GM23248 (cell line): ENCODE measurements at regions not wholly inside any gene's neighbourhood (a gene's known extent, or its start where the extent isn't known, plus 50 kb on each side); places are given as distances from the start of the nearest gene placed in this dataset.

Source experiments
- EZH2 ChIP-seq: fragments of 200-600 bp; sonication (generic); IDR thresholded peaks from 2 replicates; pipeline ENCODE4 v1.6.1; 2018; ENCODE audit warnings: antibody characterized with exemption, mild to moderate bottlenecking; ENCODE audit not compliant: insufficient read depth, poor library complexity, severe bottlenecking
- EZH2phosphoT487 ChIP-seq: fragments of 200-600 bp; sonication (generic); IDR thresholded peaks from 2 replicates; pipeline ENCODE4 v1.6.1; 2018; ENCODE audit warnings: antibody characterized with exemption, moderate library complexity, mild to moderate bottlenecking, low read depth; ENCODE audit not compliant: insufficient read depth

- no peak for TF ChIP-seq EZH2phosphoT487
- no peak for TF ChIP-seq EZH2
Observed at GRCh38 chr1:219433496-219434131, 179.3 kb downstream of the ZC3H11B start.
